Heart right ventricle (tissue), 16 donors: ENCODE measurements at regions not wholly inside any gene's neighbourhood (a gene's known extent, or its start where the extent isn't known, plus 50 kb on each side); places are given as distances from the start of the nearest gene placed in this dataset.

Experiments used
- ATAC-seq, 8 donors: fragments of 200-7000 bp; cut with Tn5 transposase; one replicate each; pipeline ENCODE4 v1.9.1; 2020; ENCODE audit warnings: mild to moderate bottlenecking in 8 of 8, moderate library complexity in 8 of 8, moderate number of reproducible peaks in 1 of 8
- DNase-seq, 2 donors: peaks; one replicate each; pipeline ENCODE4 v3.0.0-alpha.2; 2020
- H3K27ac ChIP-seq, 10 donors: fragments of 200-600 bp; sonication (generic) in 2 of 10; one replicate each; pipeline versions ENCODE4 v1.5.0 to v1.8.0; 2020 to 2022; ENCODE audit warnings: mild to moderate bottlenecking in 3 of 10
- H3K27me3 ChIP-seq, 7 donors: fragments of 200-600 bp; one replicate each; pipeline ENCODE4 v1.8.0; 2021 to 2022; ENCODE audit warnings: mild to moderate bottlenecking in 2 of 7
- H3K36me3 ChIP-seq, 9 donors: fragments of 200-600 bp; sonication (generic) in 1 of 9; one replicate each; pipeline versions ENCODE4 v1.5.0 to v1.8.0; 2020 to 2022; ENCODE audit warnings: mild to moderate bottlenecking in 2 of 9
- H3K4me1 ChIP-seq, 9 donors: fragments of 200-600 bp; sonication (generic) in 1 of 9; one replicate each; pipeline versions ENCODE4 v1.5.0 to v1.8.0; 2020 to 2022; ENCODE audit warnings: mild to moderate bottlenecking in 4 of 9
- H3K4me3 ChIP-seq, 10 donors: fragments of 200-600 bp; sonication (generic) in 2 of 10; one replicate each; pipeline versions ENCODE4 v1.5.0 to v1.8.0; 2020 to 2022; ENCODE audit warnings: mild to moderate bottlenecking in 7 of 10, moderate library complexity in 2 of 10
- H3K9me3 ChIP-seq, 11 donors: fragments of 200-600 bp in 10 of 11; sonication (generic) in 2 of 11; one replicate each; pipeline versions ENCODE4 v1.5.0 to v1.8.0; 2013 to 2022; ENCODE audit warnings: mild to moderate bottlenecking in 2 of 11, control low read depth in 1 of 11, moderate library complexity in 1 of 11
- WGBS, 2 donors: extraction: QIAGEN DNeasy Blood & Tissue Kit; methylation state at CpG; one replicate each; pipeline ENCODE4 v1.1.7; 2013; ENCODE audit warnings: inconsistent platforms in 1 of 2; 5-methylcytosine and 5-hydroxymethylcytosine counted together
- intact Hi-C, 10 donors: fragments of 100-400 bp; cut with DNase I; formaldehyde crosslinking; loops; one replicate each; pipeline versions ENCODE4 v1.11.1 to v1.14.2; 2022
- TF ChIP-seq, protein P1 (sequence below), 9 donors: fragments of 200-600 bp; sonication (generic) in 2 of 9; IDR thresholded peaks; one replicate each; pipeline versions ENCODE4 v1.5.0 to v1.8.0; 2021 to 2022; ENCODE audit warnings: antibody characterized with exemption in 9 of 9, mild to moderate bottlenecking in 5 of 9, moderate library complexity in 1 of 9
- donor health status: Arrhythmogenic right ventricular cardiomyopathy.
- donor health status: ischemic (EF 13 %, LVEDD 7.1; RV severe dilation, severe dysfunction).
- donor health status: healthy with polysubstance abuse.
- donor health status: DM: no; HTN: yes; CAD: no.
- donor health status: DM: no; HTN: no; CAD: no.
- donor health status: ischemic (EF 25% LVEDD 6.9; RV normal size, moderate dysfunction).
- donor health status: ischemic (EF 25% LVEDD 5.7; RV mildly dilated, moderate dysfunction).
- donor health status: healthy.
- donor health status: DM: yes; HTN: yes; CAD: no.
- donor health status: Ischemic cardiomyopathy.
- donor health status: ischemic (EF 35%, LVEDD 5.7; RV mildly dilated, moderate dysfunction).
- donor health status: nonischemic (EF 11% LVEDD 7.7; RV severe dilation, severe dysfunction).
- donor health status: DM: yes; HTN: yes; CAD: no.
- donor health status: PGD.
- donor health status: ischemic (EF 29% LVEDD 5.4; RV normal size, mild dysfunction).
- donor health status: nonischemic (EF 23%, LVEDD 6.1; RV moderate dilation, normal function).

GRCh38 chr5:74360535-74361210 is 279.9 kb downstream of the ENC1 start:
- Histone ChIP-seq H3K4me1 (peaks cover 0 to 32% (median 0%) of the 10 kb centered on the region in 9 donors), H3K9me3 (peaks cover 0 to 5% (median 0%) of the 10 kb centered on the region in 11 donors), H3K4me3 (no peak overlapping the region), H3K36me3 (no peaks in the 10 kb centered on the region), H3K27me3 (no peaks in the 10 kb centered on the region), H3K27ac (peak overlapping the region in 3 of 10 donors; percentile 4 to 56 (median 8))
- TF ChIP-seq, protein P1, sequence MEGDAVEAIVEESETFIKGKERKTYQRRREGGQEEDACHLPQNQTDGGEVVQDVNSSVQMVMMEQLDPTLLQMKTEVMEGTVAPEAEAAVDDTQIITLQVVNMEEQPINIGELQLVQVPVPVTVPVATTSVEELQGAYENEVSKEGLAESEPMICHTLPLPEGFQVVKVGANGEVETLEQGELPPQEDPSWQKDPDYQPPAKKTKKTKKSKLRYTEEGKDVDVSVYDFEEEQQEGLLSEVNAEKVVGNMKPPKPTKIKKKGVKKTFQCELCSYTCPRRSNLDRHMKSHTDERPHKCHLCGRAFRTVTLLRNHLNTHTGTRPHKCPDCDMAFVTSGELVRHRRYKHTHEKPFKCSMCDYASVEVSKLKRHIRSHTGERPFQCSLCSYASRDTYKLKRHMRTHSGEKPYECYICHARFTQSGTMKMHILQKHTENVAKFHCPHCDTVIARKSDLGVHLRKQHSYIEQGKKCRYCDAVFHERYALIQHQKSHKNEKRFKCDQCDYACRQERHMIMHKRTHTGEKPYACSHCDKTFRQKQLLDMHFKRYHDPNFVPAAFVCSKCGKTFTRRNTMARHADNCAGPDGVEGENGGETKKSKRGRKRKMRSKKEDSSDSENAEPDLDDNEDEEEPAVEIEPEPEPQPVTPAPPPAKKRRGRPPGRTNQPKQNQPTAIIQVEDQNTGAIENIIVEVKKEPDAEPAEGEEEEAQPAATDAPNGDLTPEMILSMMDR (IDR thresholded peaks at IDR 0.05): no peak
- WGBS, 2 donors: 61 to 74% methylated on average over 7 of the region's 7 CpGs
- intact Hi-C loops: no loop called here
- DNase-seq (no peak), ATAC-seq (peak in 4 of 8 donors; percentile 24 to 55 (median 36))

DNA sequence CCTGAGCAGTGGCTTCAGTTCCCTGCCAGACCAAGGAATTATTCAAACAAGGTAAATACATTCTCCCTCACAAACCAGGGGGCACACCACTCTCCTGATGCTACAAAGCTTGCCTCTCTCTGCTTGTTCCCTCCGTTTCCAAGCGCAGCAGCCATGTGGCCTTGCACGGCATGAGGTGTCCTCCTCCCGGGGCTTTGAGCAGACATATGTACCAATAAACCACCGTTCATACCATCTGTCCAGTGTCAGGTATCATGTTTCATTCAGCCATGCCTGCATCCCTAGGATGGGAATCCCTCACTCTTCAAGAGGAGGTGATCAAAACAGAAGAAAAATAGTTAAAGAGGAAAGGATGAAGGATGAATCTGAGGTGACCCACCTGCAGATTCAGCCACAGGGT is 282.7 kb downstream of the ENC1 start:
- no peak for ATAC-seq

GRCh38 chr5:74356009-74356695 is 284.4 kb downstream of the ENC1 start:
- intact Hi-C loops: no loop called here
- TF ChIP-seq, protein P1 (IDR thresholded peaks at IDR 0.05): no peak
- Histone ChIP-seq H3K4me3 (no peak overlapping the region), H3K9me3 (no peaks in the 10 kb centered on the region), H3K36me3 (no peaks in the 10 kb centered on the region), H3K4me1 (peaks cover 0 to 8% (median 0%) of the 10 kb centered on the region in 9 donors), H3K27ac (peak overlapping the region in 1 of 10 donors; percentile 0), H3K27me3 (no peaks in the 10 kb centered on the region)
- ATAC-seq: peak in 3 of 8 donors; percentile 58 to 65 (median 64)
- WGBS, 2 donors: 62 to 71% methylated on average over 7 of the region's 7 CpGs
- DNase-seq: no peak

More for the DNA sequence above, 282.7 kb downstream of the ENC1 start:
- no peaks in the 10 kb centered on the region for H3K36me3 ChIP-seq
- 60 to 77% methylated on average over 5 of the region's 5 CpGs for WGBS, 2 donors
- peaks cover 0 to 15% (median 0%) of the 10 kb centered on the region in 9 donors for H3K4me1 ChIP-seq
- no peaks in the 10 kb centered on the region for H3K9me3 ChIP-seq
- TF ChIP-seq, protein P1 (IDR thresholded peaks at IDR 0.05): no peak
- no peak for DNase-seq
- H3K27me3 ChIP-seq: no peaks in the 10 kb centered on the region
- no peak overlapping the region for H3K27ac ChIP-seq
- H3K4me3 ChIP-seq: no peak overlapping the region
- intact Hi-C loops: no loop called here

DNA sequence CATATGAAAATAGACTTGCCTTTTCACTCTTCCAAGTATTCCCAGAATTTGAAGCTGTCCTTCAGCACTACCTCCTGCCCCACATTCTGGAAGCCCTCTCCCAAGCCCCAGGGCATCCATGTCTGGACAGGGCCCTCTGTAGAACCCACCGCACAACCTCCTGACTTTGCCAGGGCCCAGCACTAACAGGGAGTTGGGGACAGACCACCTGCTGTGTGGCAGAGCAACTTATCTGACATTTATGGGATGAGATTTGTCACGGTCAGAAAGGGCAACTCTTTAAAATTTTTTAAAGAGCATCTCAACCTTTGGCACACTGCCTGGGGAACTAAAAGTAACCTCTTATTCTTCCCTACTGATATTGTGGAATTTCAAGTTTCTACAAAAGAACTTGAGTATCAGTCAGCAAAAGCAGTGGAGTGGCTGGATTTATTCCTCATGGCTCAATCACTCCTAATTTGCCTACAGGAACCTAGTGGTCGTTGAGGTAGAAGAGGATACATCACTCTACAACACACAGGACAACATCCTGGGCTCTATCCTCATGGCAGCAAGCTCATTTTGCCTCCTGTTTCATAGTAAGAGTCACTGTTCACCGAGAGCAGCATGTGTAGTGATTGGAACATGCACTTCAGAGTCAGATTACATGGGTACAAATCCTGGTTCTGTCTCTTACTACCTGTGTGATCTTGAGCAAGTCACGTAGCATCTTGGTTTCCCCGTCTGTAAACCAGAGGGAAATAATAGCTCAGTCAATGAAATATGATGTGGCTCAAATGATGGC is 285.3 kb downstream of the ENC1 start:
- ATAC-seq (no peak), DNase-seq (no peak)
- H3K36me3 ChIP-seq: no peaks in the 10 kb centered on the region
- no peak overlapping the region for H3K4me3 ChIP-seq
- TF ChIP-seq, protein P1 (IDR thresholded peaks at IDR 0.05): no peak
- intact Hi-C loops: no loop called here
- no peaks in the 10 kb centered on the region for H3K4me1 ChIP-seq
- H3K27me3 ChIP-seq: no peaks in the 10 kb centered on the region
- peaks cover 0 to 3% (median 0%) of the 10 kb centered on the region in 11 donors for H3K9me3 ChIP-seq
- 84 to 86% methylated on average over 6 of the region's 6 CpGs for WGBS, 2 donors
- H3K27ac ChIP-seq: no peak overlapping the region
